Hepatic stellate cell (primary cell): ENCODE measurements at regions not wholly inside any gene's neighbourhood (a gene's known extent, or its start where the extent isn't known, plus 50 kb on each side); places are given as distances from the start of the nearest gene placed in this dataset.
"Not testable (repeated sequence)": the region's sequence is repeated elsewhere in the genome, so short reads cannot be mapped to it uniquely, and the experiment has no call there.

Source experiments
- DNase-seq: peaks from one replicate; pipeline ENCODE4 v3.0.0; 2011; ENCODE audit warnings: low spot score

DNA sequence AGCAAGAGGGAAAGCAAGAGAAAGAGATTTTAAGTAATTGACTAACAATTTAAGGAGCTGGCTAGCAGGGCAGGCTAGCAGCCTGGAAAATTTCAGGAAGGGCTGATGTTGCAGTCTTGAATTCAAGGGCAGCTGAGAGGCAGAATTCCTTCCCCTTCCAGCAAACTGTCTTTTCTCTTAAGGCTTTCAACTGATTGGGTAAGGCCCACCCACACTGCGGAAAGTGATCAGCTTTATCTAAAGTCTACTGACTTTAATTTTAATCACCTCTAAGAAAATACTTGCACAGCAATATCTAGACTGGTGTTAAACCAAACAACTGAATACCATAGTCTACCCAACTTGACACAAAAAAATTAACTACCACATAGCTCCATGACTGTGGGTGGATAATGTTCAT is 303.9 kb downstream of the FZD1 start:
- DNase-seq = no peak

DNA sequence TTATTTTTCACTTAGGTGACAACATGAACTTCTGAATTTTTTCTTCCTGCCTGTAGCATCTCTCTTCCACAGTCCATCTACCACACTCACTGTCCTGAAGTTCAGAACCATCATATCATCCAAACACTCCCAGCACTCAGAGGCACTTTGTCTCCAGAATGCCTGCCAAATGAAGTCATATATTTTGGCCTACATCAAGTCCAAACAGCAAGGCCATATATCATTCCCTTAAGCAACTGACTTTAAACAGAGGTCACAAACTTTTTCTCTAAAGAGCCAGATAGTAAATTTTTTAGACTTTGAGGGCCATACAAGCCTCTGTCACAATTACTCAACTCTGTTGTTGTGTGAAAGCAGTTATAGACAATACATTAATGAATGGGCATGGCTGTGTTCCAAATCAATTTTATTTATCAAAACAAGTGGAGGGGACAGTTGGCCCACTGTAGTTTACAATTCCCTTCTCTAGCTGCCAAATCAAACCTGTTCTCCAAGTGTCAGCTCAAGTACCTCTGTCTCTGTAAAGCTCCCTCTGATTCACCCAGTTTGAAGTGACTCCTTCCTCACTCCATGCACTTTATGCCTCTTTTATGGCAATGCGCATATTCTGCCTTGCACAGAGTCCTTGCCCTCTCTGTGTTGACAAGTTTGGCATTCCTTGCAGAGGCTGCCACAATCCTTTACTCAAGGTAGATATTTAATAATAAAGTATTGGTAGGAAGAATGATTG is 305.7 kb downstream of the FZD1 start:
- DNase-seq = no peak

- no peak for DNase-seq
Measured at GRCh38 chr7:91570560-91570959, 306.3 kb downstream of the FZD1 start.

- no peak for DNase-seq
Measured at GRCh38 chr7:91571601-91572000, 307.4 kb downstream of the FZD1 start.

DNA sequence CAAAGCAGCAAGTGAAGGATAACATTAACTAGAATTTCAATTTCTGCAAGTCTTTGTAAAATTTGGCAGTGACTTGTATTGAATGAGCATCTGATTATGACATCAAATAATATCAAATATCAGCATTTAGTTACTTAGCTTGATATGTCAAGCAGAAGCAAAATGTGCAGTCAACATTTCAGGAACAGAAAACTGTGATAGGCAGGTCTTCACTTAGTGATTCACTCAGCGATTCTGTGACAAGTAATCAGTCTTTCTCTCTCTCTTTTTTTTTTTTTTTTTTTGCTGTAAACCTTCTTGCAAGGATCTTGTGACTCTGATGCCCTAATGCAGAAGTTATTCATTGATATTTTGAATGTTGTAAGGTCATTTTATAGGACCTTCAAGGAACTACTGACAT is 307.1 kb downstream of the MTERF1 start:
- DNase-seq = no peak

GRCh38 chr7:91576459-91576858 is 304.0 kb downstream of the MTERF1 start:
- not testable (repeated sequence) for DNase-seq

DNA sequence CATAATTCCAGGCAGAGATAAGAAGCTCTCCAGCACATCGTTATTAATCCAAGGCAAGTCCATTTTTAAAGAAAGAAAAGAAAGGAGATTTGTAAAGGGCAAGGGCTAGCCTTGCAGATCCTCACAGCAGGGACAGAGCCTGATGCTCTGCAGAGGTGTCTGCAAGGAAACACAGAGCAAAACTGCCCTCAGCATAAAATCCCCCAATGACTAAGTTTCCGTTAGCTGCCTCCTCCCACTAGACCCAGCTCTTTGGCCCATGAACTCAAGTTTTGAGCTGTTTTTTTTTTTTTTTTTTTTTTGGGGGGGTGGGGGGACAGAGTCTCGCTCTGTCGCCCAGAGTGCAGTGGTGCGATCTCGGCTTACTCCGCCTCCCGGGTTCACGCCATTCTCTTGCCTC is 300.7 kb downstream of the MTERF1 start:
- no peak for DNase-seq

DNA sequence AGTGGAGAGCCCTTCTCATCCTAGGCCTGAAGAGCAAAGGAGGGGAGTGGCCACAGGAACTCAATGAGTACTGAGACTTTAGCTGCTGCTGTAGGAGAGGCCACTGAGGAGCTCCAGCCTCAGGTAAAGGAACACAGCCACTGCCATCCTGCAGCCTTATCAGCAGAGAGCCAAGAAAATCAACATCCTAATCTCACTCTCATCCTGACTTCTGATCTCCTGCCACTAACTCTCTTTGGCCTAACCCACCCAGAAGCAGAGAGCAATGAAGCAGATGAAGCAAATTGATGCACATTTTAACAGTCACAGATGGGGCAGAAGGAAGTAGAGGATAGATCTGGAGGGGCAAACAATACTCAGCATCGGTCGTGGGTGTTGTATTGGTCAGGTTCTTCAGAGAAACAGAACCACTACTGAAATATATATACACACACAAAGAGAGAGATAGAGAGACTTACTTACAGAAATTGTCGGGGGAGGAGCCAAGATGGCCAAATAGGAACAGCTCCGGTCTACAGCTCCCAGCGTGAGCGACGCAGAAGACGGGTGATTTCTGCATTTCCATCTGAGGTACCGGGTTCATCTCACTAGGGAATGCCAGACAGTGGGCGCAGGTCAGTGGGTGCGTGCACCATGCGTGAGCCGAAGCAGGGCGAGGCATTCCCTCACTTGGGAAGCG is 297.6 kb downstream of the MTERF1 start:
- no peak for DNase-seq

GRCh38 chr7:91596287-91596686 is 284.2 kb downstream of the MTERF1 start:
- DNase-seq = no peak

DNA sequence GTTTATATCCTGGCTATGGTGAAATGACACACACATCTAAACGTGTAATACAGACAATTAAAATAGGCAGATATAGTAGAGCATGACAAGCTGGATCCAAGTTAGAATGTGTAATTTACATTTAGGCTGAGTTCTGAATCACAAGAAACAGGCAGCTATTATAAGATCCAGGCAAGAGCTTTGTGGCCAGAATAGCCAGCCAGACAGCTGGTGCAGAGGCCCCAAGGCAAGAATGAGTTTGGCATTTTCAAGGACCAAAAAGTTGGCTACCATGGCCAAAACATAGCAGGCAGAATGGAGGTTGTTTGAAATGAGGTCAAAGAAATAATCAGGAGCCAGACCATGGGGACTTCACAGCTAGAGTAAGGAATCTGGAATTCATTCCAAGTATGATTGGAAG is 281.7 kb downstream of the MTERF1 start:
- no peak for DNase-seq

DNA sequence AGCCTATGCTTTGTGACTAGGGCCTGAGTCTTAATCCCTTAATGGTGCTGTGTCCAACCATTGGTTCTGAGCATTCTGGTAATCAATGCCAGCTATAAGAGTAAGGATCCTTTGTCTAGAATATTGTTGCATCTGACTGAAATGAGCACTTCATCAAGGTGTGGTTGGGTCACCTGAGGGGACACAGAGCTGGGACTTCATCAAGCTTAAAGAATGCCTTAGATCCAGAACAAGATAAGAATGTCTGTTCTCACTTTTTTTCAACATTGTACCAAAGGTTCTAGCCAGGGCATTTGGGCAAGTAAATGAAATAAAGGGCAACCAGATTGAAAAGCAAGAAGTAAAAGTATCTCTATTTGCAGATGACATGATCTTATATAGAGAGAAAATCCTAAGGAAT is 280.4 kb downstream of the MTERF1 start:
- no peak for DNase-seq

DNA sequence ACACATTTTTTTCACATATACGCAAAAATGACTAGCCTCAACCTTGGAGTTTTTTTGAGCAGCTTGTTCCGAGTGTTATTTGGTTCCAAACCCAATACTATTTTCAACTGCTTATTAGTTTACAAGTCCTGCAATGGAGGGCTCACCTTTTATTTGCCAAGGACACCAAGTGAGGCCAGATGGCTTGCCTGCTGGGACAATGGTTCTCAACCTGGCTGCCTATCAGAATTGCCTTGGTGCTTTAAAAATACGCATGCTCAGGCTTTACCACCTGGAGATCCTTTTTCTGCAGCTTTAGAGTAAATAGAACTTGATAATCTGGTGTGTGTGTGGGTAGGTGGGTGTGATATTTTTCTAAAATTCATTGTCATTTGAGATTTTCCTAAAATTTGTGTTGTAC is 276.8 kb downstream of the MTERF1 start:
- no peak for DNase-seq

DNA sequence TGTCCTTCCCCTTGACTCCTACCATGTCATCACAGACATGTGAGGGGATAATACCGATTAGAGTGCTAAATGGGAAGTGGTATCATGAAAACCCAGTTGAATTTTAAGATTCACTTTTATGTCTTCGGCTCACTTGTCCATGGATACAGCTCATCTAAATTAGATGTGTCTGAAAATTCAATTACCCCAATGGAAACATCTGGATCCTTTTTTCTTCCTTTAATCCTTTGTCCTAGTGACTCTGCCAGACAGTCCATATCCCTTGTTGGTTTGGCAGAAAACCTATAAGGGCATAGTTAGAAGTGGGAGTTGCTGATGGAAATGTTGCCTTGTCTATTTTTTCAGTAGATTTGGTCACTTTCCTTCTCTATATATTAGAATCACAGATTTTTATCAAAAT is 271.9 kb downstream of the MTERF1 start:
- DNase-seq = no peak

DNA sequence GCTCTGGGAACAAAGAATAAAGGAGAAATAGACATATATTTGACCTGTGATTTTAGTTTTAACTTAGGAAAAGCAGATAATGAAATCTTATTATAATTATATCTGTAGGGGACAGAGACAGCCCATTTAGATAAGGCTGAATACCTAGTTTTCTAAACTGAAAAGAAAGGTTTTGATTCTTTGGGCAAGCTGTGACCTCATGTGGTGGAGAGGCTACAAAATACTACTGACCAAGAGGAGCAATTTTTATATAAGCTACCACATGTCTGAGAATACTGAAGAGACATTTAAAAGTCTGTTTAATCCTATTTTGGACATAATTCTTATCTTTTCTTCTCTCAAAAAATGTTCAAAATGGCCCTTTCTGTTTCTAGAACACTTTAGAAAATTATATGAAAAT is 271.0 kb downstream of the MTERF1 start:
- no peak for DNase-seq

DNA sequence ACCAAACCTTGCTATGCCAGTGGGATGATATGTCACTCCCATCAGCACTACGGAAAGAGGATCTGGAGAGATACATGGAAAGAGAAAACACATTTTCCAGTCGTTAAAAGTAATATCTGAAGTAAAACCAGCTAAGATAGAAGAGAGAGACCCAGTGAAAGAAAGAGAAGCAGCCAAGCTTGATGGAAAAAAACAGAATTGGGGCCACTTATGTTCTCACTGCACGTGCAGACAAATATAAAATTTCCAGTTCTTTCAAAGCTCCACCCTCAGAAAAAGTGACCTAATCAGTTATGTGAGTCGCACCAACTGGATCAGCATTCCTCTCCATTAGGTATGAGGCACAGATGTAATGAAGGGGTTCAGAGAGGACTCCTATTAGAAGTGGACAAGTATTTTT is 266.1 kb downstream of the MTERF1 start:
- DNase-seq = no peak

GRCh38 chr7:91618776-91619765 is 261.4 kb downstream of the MTERF1 start:
- no peak for DNase-seq

- no peak for DNase-seq
Measured at GRCh38 chr7:91620827-91621226, 259.7 kb downstream of the MTERF1 start.

- DNase-seq = not testable (repeated sequence)
Measured at GRCh38 chr7:91627324-91627723, 253.2 kb downstream of the MTERF1 start.

DNA sequence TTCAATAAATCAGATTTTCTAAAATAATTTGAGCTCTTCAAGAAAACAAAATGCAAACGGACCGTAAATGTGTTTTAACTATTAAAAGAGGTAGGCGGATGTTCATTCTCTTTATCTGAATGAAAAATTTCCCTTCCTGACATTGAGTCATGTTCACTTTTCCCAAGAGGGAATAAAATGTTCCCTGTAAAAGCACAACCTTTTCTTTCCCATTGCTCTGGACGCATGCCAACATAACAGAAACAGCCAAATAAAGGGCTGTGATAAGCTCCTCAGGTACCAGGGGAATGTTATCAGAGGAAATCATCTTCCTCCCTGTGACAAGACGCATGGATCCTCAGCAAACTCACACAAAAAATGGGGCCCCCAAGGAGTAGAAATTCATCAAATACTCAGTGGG is 251.8 kb downstream of the MTERF1 start:
- DNase-seq = no peak

GRCh38 chr7:91630581-91631380 is 249.7 kb downstream of the MTERF1 start:
- no peak for DNase-seq

DNA sequence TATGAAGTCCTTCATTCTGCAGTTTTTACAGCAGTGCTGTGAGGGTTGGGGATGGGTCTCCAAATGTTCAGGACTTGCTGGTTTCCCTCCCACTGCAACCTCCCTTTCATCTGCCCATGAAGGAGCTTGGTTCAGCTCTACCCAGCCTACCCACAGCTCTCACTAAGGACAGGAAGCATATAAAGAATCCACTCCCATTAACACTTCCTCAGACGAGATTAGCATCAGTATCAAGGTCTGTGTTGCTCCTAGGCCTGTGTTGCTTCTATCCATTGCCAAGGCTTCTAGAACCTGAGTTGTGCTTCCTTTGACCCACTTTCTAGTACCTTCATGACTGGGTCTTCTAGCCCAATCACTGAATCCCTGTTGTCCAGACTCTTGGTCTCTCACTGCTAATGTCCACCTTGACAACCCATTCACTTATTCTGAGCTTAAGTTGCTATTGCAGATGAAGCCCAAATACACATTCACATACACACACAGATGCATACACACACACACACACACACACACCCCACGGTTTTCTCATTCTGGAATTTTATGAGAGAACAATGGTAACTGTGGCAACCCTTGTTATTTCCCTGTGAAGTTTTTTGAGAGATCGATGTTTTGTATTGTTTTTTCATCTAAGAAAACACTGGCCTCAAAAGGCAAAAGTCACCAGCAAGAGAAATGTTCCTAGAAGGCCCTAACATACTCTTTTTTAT is 248.1 kb downstream of the MTERF1 start:
- DNase-seq = no peak
